A673 (cell line): ENCODE measurements at regions not wholly inside any gene's neighbourhood (a gene's known extent, or its start where the extent isn't known, plus 50 kb on each side); places are given as distances from the start of the nearest gene placed in this dataset.

Experiments
- CTCF ChIP-seq: fragments of 300-800, 200-600 bp; sonication (generic); conservative IDR thresholded peaks from 2 replicates; pipeline ENCODE4 v1.5.1; 2017; ENCODE audit warnings: low read depth, mild to moderate bottlenecking, antibody characterized with exemption, low read length, moderate library complexity, mixed read lengths
- EZH2 ChIP-seq: fragments of 200-600 bp; sonication (generic); IDR thresholded peaks from 2 replicates; pipeline ENCODE4 v1.6.1; 2017; ENCODE audit warnings: borderline replicate concordance, low read depth, mild to moderate bottlenecking, mixed read lengths, antibody characterized with exemption, low read length; ENCODE audit not compliant: poor library complexity, severe bottlenecking

GRCh38 chrX:9130031-9130430, 96.1 kb upstream of the FAM9B start:
- no peak for TF ChIP-seq CTCF
- TF ChIP-seq EZH2: no peak
